Activated CD4-positive, alpha-beta memory T cell treated with anti-CD3 and anti-CD28 coated beads for 36 hours (primary cell): ENCODE measurements at regions not wholly inside any gene's neighbourhood (a gene's known extent, or its start where the extent isn't known, plus 50 kb on each side); places are given as distances from the start of the nearest gene placed in this dataset.

ENCODE experiments used
- CTCF ChIA-PET: fragments of 350-600 bp; sonication (Branson Sonifier 250); formaldehyde crosslinking; loops from one replicate; lab custom pipeline; 2021; ENCODE audit warnings: antibody characterized with exemption, inconsistent platforms; lab: Charles Lee
- POLR2A ChIA-PET: fragments of 350-600 bp; sonication (Branson Sonifier 250); formaldehyde crosslinking; loops from one replicate; lab custom pipeline; 2021; ENCODE audit warnings: antibody characterized with exemption; lab: Charles Lee
- DNase-seq: peaks from one replicate; pipeline ENCODE4 v3.0.0-alpha.2; 2020
- H3K27ac Mint-ChIP-seq: one replicate; pipeline ENCODE4 v1.8.0; 2021; ENCODE audit warnings: mixed read lengths
- H3K27me3 Mint-ChIP-seq: one replicate; pipeline ENCODE4 v1.8.0; 2021; ENCODE audit warnings: mixed read lengths
- H3K36me3 Mint-ChIP-seq: one replicate; pipeline ENCODE4 v1.8.0; 2021; ENCODE audit warnings: mixed read lengths
- H3K4me1 Mint-ChIP-seq: one replicate; pipeline ENCODE4 v1.8.0; 2021; ENCODE audit warnings: low read depth, mixed read lengths
- H3K4me3 Mint-ChIP-seq: one replicate; pipeline ENCODE4 v1.8.0; 2021; ENCODE audit warnings: mild to moderate bottlenecking, mixed read lengths
- H3K9me3 Mint-ChIP-seq: one replicate; pipeline ENCODE4 v1.8.0; 2021; ENCODE audit warnings: mixed read lengths
- intact Hi-C: fragments of 100-400 bp; cut with micrococcal nuclease; formaldehyde crosslinking; loops from one replicate; pipeline ENCODE4 v1.15.1; 2023

- Mint-ChIP-seq H3K4me1 (no peaks in the 10 kb centered on the region), H3K9me3 (no peaks in the 10 kb centered on the region), H3K36me3 (no peaks in the 10 kb centered on the region), H3K4me3 (no peak overlapping the region), H3K27me3 (peaks cover 7% of the 10 kb centered on the region), H3K27ac (no peak overlapping the region)
- intact Hi-C loops: no loop called here
- DNase-seq: no peak
- ChIA-PET POLR2A (no interaction called here), CTCF (no interaction called here)
Observed at GRCh38 chr2:120609826-120610395, 125.8 kb upstream of the GLI2 start.

- no peak overlapping the region for H3K27ac Mint-ChIP-seq
- intact Hi-C loops: no loop called here
- no peaks in the 10 kb centered on the region for H3K36me3 Mint-ChIP-seq
- DNase-seq: no peak
- no peaks in the 10 kb centered on the region for H3K4me1 Mint-ChIP-seq
- ChIA-PET POLR2A (no interaction called here), CTCF (no interaction called here)
- H3K9me3 Mint-ChIP-seq: no peaks in the 10 kb centered on the region
- H3K4me3 Mint-ChIP-seq: no peak overlapping the region
- no peaks in the 10 kb centered on the region for H3K27me3 Mint-ChIP-seq
Observed at GRCh38 chr2:120611016-120611415, 124.7 kb upstream of the GLI2 start.

GRCh38 chr2:120611961-120612360 is 123.7 kb upstream of the GLI2 start:
- Mint-ChIP-seq H3K9me3 (no peaks in the 10 kb centered on the region), H3K27ac (no peak overlapping the region), H3K4me3 (no peak overlapping the region), H3K27me3 (no peaks in the 10 kb centered on the region), H3K4me1 (no peaks in the 10 kb centered on the region), H3K36me3 (no peaks in the 10 kb centered on the region)
- intact Hi-C loops: no loop called here
- POLR2A ChIA-PET: no interaction called here
- CTCF ChIA-PET: no interaction called here
- DNase-seq: no peak

- H3K9me3 Mint-ChIP-seq: no peaks in the 10 kb centered on the region
- H3K4me3 Mint-ChIP-seq: no peak overlapping the region
- no peaks in the 10 kb centered on the region for H3K4me1 Mint-ChIP-seq
- H3K27ac Mint-ChIP-seq: no peak overlapping the region
- no peak for DNase-seq
- intact Hi-C loops: no loop called here
- H3K36me3 Mint-ChIP-seq: no peaks in the 10 kb centered on the region
- CTCF ChIA-PET: no interaction called here
- POLR2A ChIA-PET: no interaction called here
- no peaks in the 10 kb centered on the region for H3K27me3 Mint-ChIP-seq
Observed at GRCh38 chr2:120612471-120612870, 123.2 kb upstream of the GLI2 start.

- POLR2A ChIA-PET: no interaction called here
- no peak for DNase-seq
- no peaks in the 10 kb centered on the region for H3K36me3 Mint-ChIP-seq
- H3K4me3 Mint-ChIP-seq: no peak overlapping the region
- no peaks in the 10 kb centered on the region for H3K27me3 Mint-ChIP-seq
- H3K9me3 Mint-ChIP-seq: no peaks in the 10 kb centered on the region
- CTCF ChIA-PET: no interaction called here
- intact Hi-C loops: no loop called here
- no peaks in the 10 kb centered on the region for H3K4me1 Mint-ChIP-seq
- H3K27ac Mint-ChIP-seq: no peak overlapping the region
Observed at GRCh38 chr2:120612931-120613330, 122.7 kb upstream of the GLI2 start.

- Mint-ChIP-seq H3K27me3 (no peaks in the 10 kb centered on the region), H3K4me3 (no peak overlapping the region), H3K27ac (no peak overlapping the region), H3K36me3 (no peaks in the 10 kb centered on the region), H3K4me1 (no peaks in the 10 kb centered on the region), H3K9me3 (no peaks in the 10 kb centered on the region)
- no peak for DNase-seq
- CTCF ChIA-PET: no interaction called here
- intact Hi-C loops: no loop called here
- POLR2A ChIA-PET: no interaction called here
Observed at GRCh38 chr2:120613742-120614571, 121.7 kb upstream of the GLI2 start.

GRCh38 chr2:120614901-120615300 is 120.8 kb upstream of the GLI2 start:
- no peaks in the 10 kb centered on the region for H3K36me3 Mint-ChIP-seq

GRCh38 chr2:120616261-120616660 is 119.4 kb upstream of the GLI2 start:
- no peaks in the 10 kb centered on the region for H3K9me3 Mint-ChIP-seq
- no peak overlapping the region for H3K4me3 Mint-ChIP-seq
- no peak for DNase-seq
- POLR2A ChIA-PET: no interaction called here
- H3K27ac Mint-ChIP-seq: no peak overlapping the region
- H3K4me1 Mint-ChIP-seq: no peaks in the 10 kb centered on the region
- intact Hi-C loops: no loop called here
- H3K36me3 Mint-ChIP-seq: no peaks in the 10 kb centered on the region
- no peaks in the 10 kb centered on the region for H3K27me3 Mint-ChIP-seq
- CTCF ChIA-PET: no interaction called here

More at GRCh38 chr2:120614901-120615300, 120.8 kb upstream of the GLI2 start:
- Mint-ChIP-seq H3K4me1 (no peaks in the 10 kb centered on the region), H3K27me3 (no peaks in the 10 kb centered on the region), H3K27ac (no peak overlapping the region), H3K4me3 (no peak overlapping the region), H3K9me3 (no peaks in the 10 kb centered on the region)
- POLR2A ChIA-PET: no interaction called here
- no peak for DNase-seq
- intact Hi-C loops: no loop called here
- CTCF ChIA-PET: no interaction called here

- H3K27ac Mint-ChIP-seq: no peak overlapping the region
- H3K9me3 Mint-ChIP-seq: no peaks in the 10 kb centered on the region
- H3K27me3 Mint-ChIP-seq: no peaks in the 10 kb centered on the region
- ChIA-PET CTCF (no interaction called here), POLR2A (no interaction called here)
- no peaks in the 10 kb centered on the region for H3K4me1 Mint-ChIP-seq
- intact Hi-C loops: no loop called here
- no peaks in the 10 kb centered on the region for H3K36me3 Mint-ChIP-seq
- H3K4me3 Mint-ChIP-seq: no peak overlapping the region
- DNase-seq: no peak
Observed at GRCh38 chr2:120617055-120617454, 118.6 kb upstream of the GLI2 start.

- Mint-ChIP-seq H3K9me3 (no peaks in the 10 kb centered on the region), H3K27ac (no peak overlapping the region), H3K4me1 (no peaks in the 10 kb centered on the region), H3K4me3 (no peak overlapping the region), H3K36me3 (no peaks in the 10 kb centered on the region), H3K27me3 (no peaks in the 10 kb centered on the region)
- ChIA-PET CTCF (no interaction called here), POLR2A (no interaction called here)
- no peak for DNase-seq
- intact Hi-C loops: no loop called here
Observed at GRCh38 chr2:120618830-120619229, 116.8 kb upstream of the GLI2 start.

GRCh38 chr2:120619579-120619978 is 116.1 kb upstream of the GLI2 start:
- no peaks in the 10 kb centered on the region for H3K4me1 Mint-ChIP-seq
- ChIA-PET POLR2A (no interaction called here), CTCF (interaction anchor here (0.7 kb wide), 1 partner anchor 14 kb away, joined by 3 read pairs; no protein-coding TSS in a partner anchor)
- no peak overlapping the region for H3K27ac Mint-ChIP-seq
- intact Hi-C loops: no loop called here
- no peaks in the 10 kb centered on the region for H3K27me3 Mint-ChIP-seq
- no peaks in the 10 kb centered on the region for H3K9me3 Mint-ChIP-seq
- H3K36me3 Mint-ChIP-seq: no peaks in the 10 kb centered on the region
- DNase-seq: no peak
- H3K4me3 Mint-ChIP-seq: no peak overlapping the region

- no peak overlapping the region for H3K27ac Mint-ChIP-seq
- intact Hi-C loops: no loop called here
- CTCF ChIA-PET: interaction anchor here (0.7 kb wide), 1 partner anchor 14 kb away, joined by 3 read pairs; no protein-coding TSS in a partner anchor
Observed at GRCh38 chr2:120620025-120620793, 115.5 kb upstream of the GLI2 start.

More at GRCh38 chr2:120620025-120620793, 115.5 kb upstream of the GLI2 start:
- POLR2A ChIA-PET: no interaction called here
- no peak for DNase-seq
- H3K27me3 Mint-ChIP-seq: no peaks in the 10 kb centered on the region
- H3K4me1 Mint-ChIP-seq: no peaks in the 10 kb centered on the region
- H3K9me3 Mint-ChIP-seq: no peaks in the 10 kb centered on the region
- no peak overlapping the region for H3K4me3 Mint-ChIP-seq
- H3K36me3 Mint-ChIP-seq: no peaks in the 10 kb centered on the region
